RWPE2 (cell line): ENCODE measurements at regions not wholly inside any gene's neighbourhood (a gene's known extent, or its start where the extent isn't known, plus 50 kb on each side); places are given as distances from the start of the nearest gene placed in this dataset.

ENCODE experiments used
- ATAC-seq: fragments of 200-7000 bp; cut with Tn5 transposase; 3 replicates; pipeline ENCODE4 v1.9.1; 2021; ENCODE audit warnings: low read depth
- DNase-seq: peaks from one replicate; pipeline ENCODE4 v3.0.0-alpha.2; 2020; ENCODE audit warnings: low spot score
- H3K27ac ChIP-seq: fragments of 450-650 bp; 2 replicates; pipeline ENCODE4 v1.5.1; 2017; ENCODE audit warnings: mild to moderate bottlenecking; ENCODE audit not compliant: poor library complexity, severe bottlenecking
- H3K27me3 ChIP-seq: fragments of 250-450 bp; sonication (Bioruptor Pico); 2 replicates; pipeline ENCODE4 v1.5.1; 2021; ENCODE audit warnings: mild to moderate bottlenecking, moderate library complexity; ENCODE audit not compliant: insufficient read depth, poor library complexity, severe bottlenecking
- H3K36me3 ChIP-seq: fragments of 250-450 bp; sonication (Bioruptor Pico); 2 replicates; pipeline ENCODE4 v1.5.1; 2020; ENCODE audit warnings: low read depth, mild to moderate bottlenecking, moderate library complexity
- H3K4me1 ChIP-seq: fragments of 250-450 bp; sonication (Bioruptor Pico); 2 replicates; pipeline ENCODE4 v1.5.1; 2021; ENCODE audit warnings: mild to moderate bottlenecking, moderate library complexity; ENCODE audit not compliant: insufficient read depth, poor library complexity, severe bottlenecking
- H3K4me3 ChIP-seq: fragments of 250-450 bp; sonication (Bioruptor Pico); 2 replicates; pipeline ENCODE4 v1.5.1; 2021; ENCODE audit warnings: mild to moderate bottlenecking, moderate library complexity; ENCODE audit not compliant: severe bottlenecking
- H3K9me3 ChIP-seq: fragments of 250-450 bp; sonication (Bioruptor Pico); 2 replicates; pipeline ENCODE4 v1.5.1; 2021; ENCODE audit warnings: mild to moderate bottlenecking, moderate library complexity; ENCODE audit not compliant: severe bottlenecking
- CTCF ChIP-seq: fragments of 450-650 bp; IDR thresholded peaks from one replicate; pipeline ENCODE4 v1.5.1; 2017; ENCODE audit warnings: mild to moderate bottlenecking, moderate library complexity; ENCODE audit not compliant: poor library complexity, severe bottlenecking

DNA sequence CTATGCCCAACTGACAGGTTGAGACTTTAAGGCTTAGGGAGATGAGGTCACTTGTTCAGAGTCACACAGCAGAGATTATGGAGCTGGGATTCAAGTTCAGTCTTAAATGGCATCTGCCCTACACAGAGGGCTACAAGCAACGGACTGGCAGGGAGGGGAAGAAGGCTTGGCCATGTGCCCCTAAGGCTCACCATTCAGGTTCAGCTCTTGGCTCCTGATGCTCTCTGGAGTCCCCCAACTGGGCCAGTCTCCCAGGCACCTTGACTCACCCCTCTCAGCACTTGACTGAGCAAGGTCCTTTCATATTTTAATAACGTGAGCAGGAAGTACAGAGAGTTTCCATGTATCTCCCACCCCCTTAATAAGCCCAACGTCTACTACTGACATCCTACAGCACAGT lies 71.4 kb upstream of the MAFB start:
- DNase-seq = no peak
- no peak overlapping the region for H3K27ac ChIP-seq
- no peaks in the 10 kb centered on the region for H3K36me3 ChIP-seq
- H3K4me3 ChIP-seq = no peak overlapping the region
- H3K27me3 ChIP-seq = peaks cover 12% of the 10 kb centered on the region
- H3K9me3 ChIP-seq = no peaks in the 10 kb centered on the region
- no peak for TF ChIP-seq CTCF
- no peaks in the 10 kb centered on the region for H3K4me1 ChIP-seq
- ATAC-seq = no peak; the same call in 2 of the 3 replicates

GRCh38 chr20:40763646-40764295 lies 74.7 kb upstream of the MAFB start:
- ATAC-seq (no peak), DNase-seq (peak; percentile 42)
- Histone ChIP-seq H3K9me3 (no peaks in the 10 kb centered on the region), H3K4me3 (no peak overlapping the region), H3K27me3 (peaks cover 24% of the 10 kb centered on the region), H3K27ac (no peak overlapping the region), H3K36me3 (no peaks in the 10 kb centered on the region), H3K4me1 (no peaks in the 10 kb centered on the region)
- TF ChIP-seq CTCF = no peak

DNA sequence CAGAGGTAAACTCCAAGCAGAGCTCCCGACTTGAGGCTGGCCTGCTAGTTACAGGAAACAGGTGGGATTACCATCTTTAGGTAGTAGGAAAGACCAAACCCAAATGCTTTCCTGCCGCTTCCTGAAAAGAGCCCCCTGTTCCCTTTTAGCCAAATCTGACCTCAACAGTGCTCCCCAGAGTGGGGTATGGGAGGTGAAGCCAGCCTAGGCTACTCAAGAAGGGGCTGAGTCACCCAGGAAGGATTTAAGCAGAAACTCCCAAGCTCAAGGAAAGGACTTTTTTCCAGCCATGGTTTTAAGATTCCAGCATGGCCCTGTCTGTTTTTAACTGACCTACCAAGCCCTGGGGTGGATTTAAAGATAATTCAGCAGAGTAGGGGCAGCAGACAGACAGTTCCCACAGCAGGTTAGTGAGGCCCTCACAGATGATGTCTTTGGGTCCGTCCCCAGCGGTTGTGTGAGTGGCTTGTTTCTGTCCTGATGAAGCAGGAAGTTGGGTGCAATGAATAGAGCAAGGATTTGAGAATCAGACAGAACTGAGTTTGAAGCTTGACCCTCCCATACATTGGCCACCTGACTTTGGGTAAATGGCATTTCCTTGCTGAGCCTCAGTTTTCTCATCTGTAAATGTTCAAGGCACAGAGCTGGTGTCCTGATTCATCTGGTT lies 76.9 kb upstream of the MAFB start:
- ATAC-seq (no peak), DNase-seq (no peak)
- H3K36me3 ChIP-seq = no peaks in the 10 kb centered on the region
- no peaks in the 10 kb centered on the region for H3K9me3 ChIP-seq
- H3K27ac ChIP-seq = no peak overlapping the region
- no peak overlapping the region for H3K4me3 ChIP-seq
- no peak for TF ChIP-seq CTCF
- H3K4me1 ChIP-seq = no peaks in the 10 kb centered on the region
- peaks cover 24% of the 10 kb centered on the region for H3K27me3 ChIP-seq

GRCh38 chr20:40766790-40767614 lies 78.0 kb upstream of the MAFB start:
- Histone ChIP-seq H3K27ac (no peak overlapping the region), H3K27me3 (peaks cover 24% of the 10 kb centered on the region), H3K4me1 (no peaks in the 10 kb centered on the region), H3K4me3 (no peak overlapping the region), H3K36me3 (no peaks in the 10 kb centered on the region), H3K9me3 (no peaks in the 10 kb centered on the region)
- no peak for ATAC-seq
- no peak for TF ChIP-seq CTCF
- DNase-seq = peak; percentile 54
